HUDEP-2 (cell line): ENCODE measurements at regions not wholly inside any gene's neighbourhood (a gene's known extent, or its start where the extent isn't known, plus 50 kb on each side); places are given as distances from the start of the nearest gene placed in this dataset.

Experiments
- DNase-seq, 76 experiments: peaks; one replicate each; lab custom pipeline; 2025; ENCODE audit not compliant: unreplicated experiment in 76 of 76; lab: John Stamatoyannopoulos, UW

DNA sequence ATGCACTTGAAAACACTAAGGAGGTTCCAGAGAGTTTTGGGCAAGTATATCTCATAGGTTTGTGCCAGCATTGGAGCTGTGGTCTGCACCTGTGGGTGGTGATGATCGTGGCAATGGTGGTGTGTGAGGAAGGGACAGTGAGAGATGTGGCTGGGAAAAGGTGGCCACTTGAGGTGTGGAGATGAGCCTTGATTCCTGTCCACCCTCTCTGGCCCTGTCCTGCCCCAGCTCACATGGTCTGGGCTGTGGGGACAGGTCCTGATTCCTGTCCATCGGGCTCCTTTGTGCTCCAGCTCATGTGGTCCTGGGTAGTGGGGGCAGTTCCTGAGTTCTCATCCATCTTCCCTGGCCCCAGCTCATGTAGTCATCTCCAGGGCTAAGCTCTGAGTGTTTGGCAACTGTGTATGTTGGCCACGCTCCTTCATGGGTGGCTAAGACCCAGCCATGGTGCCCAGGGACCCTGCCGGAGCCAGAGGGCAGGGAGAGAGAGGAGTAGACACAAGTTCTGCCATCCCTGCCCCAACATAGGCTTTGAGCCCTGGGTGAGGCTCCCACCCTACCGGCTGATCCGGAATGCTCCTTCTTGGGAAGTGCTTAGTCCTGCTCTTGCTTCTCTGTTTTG is 294.4 kb upstream of the HDAC4 start:
- no peak for DNase-seq

DNA sequence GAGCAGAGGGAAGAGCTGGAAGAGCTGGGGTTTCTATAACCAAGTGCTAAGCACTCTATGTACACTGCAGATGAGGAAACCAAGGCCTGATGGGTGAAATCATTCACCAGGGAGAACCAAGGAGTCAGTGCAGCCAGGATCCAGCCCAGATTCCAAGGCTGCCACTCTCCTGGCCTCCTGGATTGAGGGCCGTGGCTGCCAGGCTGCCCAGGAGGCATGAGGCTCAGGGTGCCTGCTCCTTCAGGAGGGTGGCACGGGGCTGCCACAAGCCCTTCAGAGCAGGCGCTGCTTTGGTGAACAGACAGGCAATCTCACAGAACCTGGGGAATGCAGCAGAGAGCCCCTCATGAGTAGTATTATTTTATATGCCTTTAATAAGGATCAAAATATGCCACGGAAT is 293.7 kb upstream of the HDAC4 start:
- no peak for DNase-seq

DNA sequence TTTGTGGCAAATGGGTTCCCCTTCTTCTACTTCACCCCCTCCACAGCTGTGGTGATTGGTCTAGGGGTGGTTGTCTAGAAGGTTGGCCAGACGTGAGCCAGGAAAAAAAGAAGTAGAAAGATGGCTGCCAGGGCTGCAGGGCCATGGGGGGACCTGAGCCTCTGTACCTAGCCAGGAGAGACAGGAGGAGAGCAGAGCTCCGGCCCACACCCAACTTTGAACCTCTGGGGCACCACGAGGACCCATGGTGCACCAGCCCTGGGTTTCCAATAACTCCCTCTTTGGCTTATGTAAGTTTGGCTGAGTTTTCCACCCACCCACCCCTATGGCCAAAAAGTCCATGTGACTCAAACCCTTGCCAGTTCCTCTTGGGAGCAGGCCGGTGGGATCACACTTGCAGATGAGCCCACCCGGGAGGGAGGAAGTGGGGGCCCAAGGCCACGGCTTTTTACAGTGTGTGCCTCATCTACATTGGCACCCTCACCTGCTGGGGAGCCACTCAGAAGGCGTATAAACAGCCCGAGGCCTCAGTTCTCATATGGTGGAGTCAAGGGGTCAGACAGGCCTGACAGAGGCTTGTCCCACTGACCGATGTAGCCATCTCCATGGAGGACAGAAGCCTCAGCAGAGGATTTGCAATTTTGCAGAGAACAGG is 293.1 kb upstream of the HDAC4 start:
- DNase-seq = no peak

DNA sequence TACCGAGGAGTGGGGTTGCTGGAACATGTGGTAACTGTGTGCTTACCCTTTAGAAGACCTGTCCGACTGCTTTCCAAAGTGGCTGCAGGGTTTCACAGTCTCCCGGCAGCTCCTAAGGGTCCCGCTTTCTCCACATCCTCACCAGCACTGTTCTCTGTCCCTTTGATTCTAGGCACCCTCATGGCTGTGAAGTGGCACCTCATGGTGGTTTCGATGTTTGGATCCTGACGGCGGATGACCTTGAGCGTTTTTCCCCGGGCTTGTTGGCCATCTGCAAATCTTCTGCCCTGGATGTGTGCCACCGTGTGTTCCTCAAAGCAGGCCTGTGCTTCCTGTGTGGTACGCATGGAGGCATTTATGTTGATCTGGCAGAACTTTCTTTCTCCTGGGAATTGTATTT is 292.5 kb upstream of the HDAC4 start:
- no peak for DNase-seq

DNA sequence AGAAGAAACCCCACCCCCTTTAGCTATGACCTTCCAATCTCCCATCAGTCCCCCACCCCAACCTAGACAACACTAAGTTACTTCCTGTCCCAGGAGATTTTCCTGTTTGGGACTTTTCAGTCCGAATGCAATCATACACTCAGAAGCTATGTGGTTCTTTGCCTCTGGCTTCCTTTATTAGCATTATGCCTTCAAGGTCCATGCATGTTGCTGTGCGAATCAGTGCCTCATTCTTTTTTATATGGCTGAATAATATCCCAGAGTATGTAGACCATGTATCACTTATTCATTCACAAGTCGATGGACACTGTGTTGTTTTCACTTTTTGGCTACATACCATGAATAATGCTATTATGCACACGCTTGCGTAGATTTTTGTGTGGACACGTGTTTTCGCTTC is 292.1 kb upstream of the HDAC4 start:
- no peak for DNase-seq

DNA sequence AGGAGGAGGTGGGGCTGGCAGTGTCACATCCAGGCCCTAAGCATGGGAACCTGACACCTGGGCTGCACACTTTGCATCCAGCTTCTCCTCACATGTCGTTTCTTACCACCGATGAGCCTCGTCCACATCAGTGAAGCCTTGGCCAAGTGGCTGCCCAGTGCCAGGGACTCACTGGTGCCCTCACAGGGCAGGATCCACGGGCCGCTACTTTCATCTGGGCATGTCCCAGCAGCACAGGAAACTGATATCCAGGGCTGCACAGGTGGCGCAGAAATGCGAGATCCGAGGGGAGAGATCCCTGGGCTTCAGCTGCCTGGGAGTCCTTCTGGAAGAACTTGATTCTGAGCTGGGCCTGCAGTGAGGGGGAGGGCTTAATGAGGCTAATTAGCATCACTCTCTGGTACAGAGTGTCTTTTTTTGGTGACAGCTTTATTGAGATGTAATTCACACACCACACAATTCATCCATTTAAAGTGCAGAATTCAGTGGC is 291.6 kb upstream of the HDAC4 start:
- no peak for DNase-seq

DNA sequence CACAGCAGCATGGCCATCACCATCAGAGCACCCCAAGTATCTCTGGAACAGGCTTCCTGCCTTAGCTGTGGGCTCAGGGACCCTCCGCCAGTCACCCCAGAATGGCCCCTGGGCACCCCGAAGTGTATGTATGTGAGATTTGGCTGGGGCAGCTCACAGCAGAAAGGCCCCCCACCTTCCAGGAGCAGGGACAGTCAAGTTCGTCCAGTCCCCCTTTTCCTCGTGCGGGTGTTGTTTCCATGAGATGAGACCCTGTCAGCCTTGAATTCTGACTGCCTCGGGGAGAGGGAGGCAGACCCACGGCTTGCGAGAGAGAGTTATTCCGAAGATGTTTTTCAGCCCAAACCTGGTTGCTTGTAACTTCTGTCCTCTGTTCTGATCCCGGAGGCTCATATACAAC is 290.9 kb upstream of the HDAC4 start:
- no peak for DNase-seq

DNA sequence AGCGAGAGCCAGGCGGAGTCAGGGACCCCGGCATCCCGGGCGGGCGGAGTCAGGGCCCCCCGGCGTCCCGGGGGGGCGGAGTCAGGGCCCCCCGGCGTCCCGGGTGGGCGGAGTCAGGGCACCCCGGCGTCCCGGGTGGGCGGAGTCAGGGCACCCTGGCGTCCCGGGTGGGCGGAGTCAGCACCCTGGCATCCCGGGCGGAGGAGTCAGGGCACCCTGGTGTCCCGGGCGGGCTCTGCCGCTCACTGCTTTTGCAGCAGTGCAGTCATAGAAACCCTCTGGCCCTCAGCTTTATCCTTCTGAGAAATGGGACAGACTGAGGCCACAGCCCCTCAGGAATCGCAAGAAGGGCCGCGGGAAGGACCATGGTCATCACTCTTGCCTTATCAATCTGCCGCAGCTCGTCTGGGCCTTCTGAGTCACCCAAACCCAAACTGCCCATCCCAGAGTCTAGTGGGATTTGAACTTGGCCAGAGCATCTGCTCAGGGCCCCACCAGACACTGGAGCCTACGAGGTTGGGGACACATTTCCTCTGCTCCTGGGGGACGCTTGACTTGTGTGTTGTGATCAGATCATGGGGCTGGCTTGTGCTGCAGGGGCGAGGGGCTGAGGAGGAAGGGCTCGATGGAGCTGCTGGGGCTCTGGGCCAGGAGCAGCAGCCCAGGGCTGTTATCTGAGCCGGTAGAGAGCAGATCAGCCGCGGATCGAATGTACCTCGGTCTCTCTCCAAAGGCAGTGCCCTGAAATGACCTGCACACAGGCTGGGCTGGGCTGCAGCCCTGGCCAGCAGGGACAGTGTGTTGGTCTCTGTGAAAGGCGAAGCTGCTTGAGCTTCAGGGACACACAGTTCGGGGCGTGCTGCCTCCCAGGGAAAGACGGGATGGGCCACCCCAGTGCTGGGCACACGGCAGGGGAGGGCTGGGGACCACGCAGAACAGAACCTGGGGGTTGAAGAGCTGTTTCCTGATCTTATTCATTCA is 290.1 kb upstream of the HDAC4 start:
- no peak for DNase-seq

DNA sequence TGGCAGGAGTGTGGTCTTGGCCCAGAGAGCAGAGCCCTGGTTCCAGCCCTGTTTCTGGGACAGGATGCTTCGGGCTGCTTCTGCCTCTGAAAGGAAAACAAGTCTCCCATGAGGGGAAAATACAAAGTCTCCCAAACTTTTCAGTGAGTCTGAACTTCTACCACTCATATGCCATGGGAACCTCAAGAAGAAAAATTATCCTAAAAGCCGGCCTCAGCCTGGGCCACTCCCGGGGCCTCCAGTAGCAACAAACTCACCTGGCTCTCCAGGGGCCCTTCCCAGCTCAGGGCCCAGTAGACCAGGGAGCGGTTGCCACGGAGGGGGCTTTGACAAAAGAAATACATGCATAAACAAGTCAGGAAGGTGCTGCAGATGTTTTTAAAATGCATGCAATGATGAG is 289.2 kb upstream of the HDAC4 start:
- DNase-seq = no peak

DNA sequence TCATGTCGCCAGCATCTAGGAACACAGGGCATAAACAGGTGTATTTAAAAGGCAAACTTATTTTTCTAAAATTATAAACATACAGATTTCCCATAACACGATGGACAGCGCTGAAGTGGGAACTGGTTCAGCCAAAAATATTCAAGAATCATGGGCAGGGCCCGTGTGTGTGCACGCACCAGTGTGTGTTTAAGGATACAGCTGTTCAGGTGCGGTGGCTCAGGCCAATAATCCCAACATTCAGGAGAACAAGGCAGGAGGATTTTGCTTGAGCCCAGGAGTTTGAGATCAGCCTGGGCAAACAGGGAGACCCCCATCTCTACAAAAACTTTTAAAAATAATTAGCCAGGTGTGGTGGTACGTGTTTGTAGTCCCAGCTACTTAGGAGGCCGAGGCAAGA is 288.6 kb upstream of the HDAC4 start:
- DNase-seq = no peak

DNA sequence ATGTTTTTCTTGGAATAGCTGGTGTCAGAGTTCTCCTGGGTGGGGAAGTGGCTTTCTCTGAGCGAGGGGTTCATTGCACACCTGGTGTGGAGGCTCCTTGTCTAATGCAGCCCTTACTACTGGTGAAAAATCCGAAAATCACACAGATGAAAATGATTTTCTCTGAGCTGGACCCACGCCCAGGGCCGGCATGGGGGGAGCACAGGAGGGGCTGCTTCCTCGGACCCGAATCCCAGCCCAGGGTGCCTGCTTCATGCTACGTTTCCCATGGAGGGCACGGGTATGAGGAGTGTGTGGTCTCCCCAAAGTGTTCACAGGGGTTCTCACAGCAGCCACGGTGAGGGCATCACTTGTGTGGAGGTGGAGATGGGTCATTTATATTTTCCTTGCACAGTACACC is 288.0 kb upstream of the HDAC4 start:
- DNase-seq = no peak

DNA sequence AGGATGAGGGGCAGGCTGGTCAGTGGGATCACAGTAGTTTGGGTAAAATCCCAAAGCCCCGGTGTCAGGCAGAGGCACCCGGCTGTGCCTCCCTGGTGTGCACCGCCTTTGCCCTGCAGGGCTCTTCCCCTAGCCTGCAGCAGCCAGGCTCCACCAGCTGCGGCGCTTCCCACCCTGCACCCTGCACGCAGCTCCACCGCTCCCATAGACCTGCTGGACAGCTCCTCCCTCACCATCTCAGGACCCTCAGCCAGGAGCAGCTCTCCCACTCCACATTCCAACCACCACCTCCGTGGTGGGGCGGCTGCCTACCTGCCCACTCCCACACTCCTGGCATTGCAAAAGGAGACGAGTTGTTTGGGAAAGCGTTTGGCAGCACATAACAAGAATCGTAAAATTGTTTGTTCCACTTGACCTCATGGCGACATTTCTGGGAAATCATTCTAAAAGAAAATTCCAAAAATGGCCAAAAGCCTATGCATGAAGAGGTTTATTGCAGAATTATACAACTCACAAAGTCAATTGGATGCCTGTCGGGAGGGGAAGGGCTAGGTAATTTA is 287.4 kb upstream of the HDAC4 start:
- peak in 10 of 76 experiments; percentile 2 to 27 (median 8) for DNase-seq

DNA sequence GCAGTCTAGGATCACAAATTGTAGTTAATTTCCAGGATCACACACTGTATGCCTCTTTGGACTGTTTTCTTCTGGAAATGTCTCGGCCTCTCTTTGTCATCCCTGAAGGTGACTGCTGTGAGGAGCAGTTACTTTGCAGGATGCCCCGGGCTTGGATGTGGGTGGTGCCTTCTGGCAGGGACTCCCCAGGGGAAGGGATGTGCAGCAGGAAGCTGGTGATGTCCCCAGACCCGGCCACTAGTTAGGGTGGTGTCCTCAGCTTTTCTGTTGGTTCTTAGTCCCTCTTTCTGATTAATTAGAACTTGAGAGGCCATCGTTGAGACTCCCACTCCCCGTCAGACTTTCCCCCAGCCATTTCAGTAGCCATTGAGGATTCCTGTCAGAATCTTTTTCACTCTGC is 286.6 kb upstream of the HDAC4 start:
- no peak for DNase-seq

DNA sequence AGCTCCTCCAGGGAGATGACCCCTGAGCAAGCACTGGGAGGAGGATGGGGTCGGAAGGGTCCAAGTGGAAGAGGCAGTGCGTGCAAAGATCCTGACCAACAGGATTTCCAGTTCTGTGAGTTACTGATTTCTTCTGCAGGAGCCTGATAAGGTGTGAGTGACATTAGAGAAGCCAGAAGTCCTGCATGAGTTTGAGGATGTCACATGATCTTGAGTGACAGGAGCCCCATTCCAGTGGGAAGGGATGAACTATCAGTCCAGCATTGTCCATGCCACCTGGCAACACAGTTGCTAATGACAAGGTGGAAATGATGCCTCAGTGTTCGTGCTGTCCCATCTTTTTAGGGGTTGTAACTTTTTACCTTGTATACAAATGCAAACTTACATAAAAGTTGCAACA is 285.1 kb upstream of the HDAC4 start:
- DNase-seq = no peak

DNA sequence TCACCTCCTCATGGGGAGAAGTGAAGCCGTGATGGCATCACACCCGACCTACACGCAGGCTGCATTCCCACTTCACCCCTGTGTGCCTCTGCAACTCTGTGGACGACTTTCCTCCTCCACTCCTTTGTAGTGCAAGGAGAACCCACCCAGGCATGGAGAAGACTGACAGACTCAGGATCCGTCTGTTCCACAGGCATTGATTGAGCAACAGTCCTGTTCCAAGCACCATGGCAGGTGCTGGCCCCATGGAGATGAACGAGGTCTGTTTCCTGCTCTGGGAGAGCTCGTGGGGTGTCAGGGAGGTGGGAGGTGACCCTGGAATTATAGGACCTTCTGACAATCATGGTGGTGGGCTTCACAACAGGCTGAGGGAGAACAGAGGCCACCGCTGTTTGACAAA is 284.7 kb upstream of the HDAC4 start:
- DNase-seq = no peak

DNA sequence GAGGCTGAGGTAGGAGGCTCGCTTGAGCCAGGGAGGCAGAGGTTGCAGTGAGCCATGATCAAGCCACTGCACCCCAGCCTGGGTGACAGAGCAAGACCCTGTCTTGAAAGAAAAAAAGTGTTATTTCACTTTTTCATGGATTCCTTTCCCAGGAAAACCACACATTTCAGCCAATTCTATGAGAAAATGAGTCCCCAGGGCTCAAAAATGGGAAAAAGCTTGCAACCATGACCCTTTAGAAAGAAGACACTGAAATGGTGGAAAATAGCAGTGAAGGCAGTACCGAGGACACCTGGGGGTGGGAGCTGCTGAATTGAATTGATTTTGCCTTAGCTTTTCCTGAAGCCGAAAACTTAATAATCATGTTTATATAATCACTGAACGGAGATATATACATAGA is 284.2 kb upstream of the HDAC4 start:
- DNase-seq = no peak

DNA sequence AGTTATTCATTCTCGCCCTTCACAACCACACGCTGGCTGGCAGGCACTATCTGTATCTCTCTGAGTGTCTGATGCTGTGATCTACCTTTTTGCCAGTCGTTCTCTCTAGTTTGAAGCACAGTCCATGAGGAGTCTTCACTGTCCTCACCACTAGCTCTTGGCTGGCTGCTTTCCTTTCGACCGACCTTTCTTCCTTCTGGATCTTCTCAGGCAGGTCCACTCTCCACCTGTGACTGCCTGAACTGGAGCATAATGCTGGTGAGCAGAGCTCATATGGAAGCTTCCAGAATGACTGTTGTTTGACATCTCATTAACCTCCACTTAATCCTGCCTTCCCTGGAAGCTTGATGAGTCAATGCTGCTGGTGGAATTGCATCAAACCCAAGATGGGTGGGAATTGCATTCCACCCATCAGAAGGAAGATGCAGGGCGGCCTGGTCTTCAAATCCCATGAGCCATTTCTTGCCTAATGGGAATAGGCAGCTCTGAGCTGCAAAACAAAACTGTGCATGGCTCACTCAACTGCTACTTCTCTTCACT is 283.5 kb upstream of the HDAC4 start:
- DNase-seq = no peak

DNA sequence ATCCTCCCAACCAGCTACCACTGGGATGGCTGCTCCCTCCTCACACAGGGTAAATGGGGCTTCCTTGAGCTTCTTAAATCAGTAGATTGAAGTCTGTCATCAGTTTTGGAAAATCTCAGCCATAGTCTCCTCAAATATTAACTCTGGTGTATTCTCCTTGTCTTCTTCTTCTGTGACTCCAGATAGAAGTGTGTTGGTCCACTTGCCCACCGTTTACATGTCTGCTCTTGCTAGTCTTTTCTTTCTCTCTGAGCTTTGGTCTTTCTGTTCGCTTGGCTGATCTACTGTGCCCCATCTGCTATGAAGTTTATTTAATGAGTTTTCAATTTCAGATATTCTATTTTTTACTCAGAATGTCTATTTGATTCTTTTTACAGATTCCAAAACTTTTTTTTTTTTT is 281.7 kb upstream of the HDAC4 start:
- DNase-seq = no peak

DNA sequence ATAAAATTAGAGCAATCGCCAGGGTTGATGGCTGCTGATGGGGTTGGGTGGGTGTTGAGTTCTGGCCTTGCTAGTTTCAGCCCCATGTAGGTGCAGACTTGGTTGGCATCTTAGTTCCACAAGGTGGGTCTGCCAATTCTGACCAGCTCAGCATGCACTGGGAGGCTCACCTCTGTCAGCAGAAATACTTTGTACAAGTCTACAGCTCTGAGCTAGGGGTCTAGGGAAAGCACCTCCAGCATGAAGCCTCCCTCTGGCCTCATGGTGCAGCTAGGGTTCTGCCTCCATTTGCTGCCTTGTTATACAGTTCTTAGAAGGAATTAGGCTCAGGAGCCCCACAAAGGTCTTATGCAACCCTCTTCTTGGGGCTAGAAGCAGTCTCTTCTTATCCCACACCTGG is 278.9 kb upstream of the HDAC4 start:
- no peak for DNase-seq

DNA sequence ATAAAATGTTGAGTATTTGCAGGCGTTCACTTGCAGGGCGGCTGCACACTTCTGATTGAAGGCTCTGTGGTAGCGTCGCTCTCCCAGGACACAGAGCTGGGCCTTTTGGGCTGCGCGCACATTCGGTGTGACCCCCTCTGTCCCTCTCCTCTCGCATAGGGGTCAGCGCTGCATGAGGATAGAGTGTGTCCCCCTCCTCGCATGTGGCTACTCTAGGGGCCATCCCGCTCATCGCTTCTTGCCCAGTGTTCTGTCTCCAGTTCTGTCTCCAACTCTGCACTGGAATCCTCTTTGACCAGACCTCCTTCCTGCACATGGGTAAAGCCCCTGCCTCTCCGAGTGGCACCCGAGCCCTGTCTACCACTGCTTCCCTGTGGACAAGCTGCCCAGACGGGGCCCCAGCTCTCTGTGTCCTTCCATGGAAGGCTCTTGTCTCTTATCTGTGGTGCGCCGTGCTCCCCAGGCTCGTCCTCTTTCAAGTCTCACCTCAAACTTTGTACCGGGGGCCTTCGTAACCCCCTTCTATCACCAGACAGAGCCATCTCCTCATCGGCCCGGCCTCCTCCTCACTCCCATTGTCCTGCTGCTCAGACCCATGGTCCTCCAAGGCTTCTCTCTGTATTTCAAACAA is 278.0 kb upstream of the HDAC4 start:
- no peak for DNase-seq

DNA sequence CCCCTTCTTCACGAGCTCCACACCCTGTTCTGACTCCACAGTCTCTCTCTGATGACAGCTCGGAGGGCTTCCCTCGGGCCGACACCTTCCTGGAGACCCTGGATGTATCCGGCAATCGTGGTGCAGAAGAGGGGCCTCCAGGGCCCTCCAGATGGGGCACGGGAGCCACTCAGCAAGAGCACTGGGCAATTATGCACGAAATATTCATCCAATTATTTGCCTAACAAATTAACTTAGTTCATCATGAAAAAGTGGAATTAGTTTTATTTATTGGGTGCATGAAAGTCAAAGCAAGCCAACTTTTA is 277.3 kb upstream of the HDAC4 start:
- no peak for DNase-seq
